Spleen (tissue), 11 donors: ENCODE measurements at regions not wholly inside any gene's neighbourhood (a gene's known extent, or its start where the extent isn't known, plus 50 kb on each side); places are given as distances from the start of the nearest gene placed in this dataset.

ENCODE experiments used
- DNase-seq: peaks from one replicate; pipeline ENCODE4 v3.0.0-alpha.2; 2020
- H3K27ac ChIP-seq, 8 donors: fragments of 200-600 bp; sonication (generic) in 7 of 8; 1 replicate in 4 of 8; 2 replicates in 4 of 8; pipeline versions ENCODE4 v1.5.0 to v1.8.0; 2016 to 2021; ENCODE audit warnings: inconsistent platforms in 4 of 8, mild to moderate bottlenecking in 4 of 8, moderate library complexity in 1 of 8
- H3K27me3 ChIP-seq, 7 donors: fragments of 200-600 bp; sonication (generic) in 6 of 7; replicated peaks in 1 of 7; 1 replicate in 4 of 7; 2 replicates in 3 of 7; pipeline versions ENCODE4 v1.5.0 to v1.8.0; 2016 to 2021; ENCODE audit warnings: inconsistent platforms in 3 of 7, mild to moderate bottlenecking in 1 of 7
- H3K36me3 ChIP-seq, 6 donors: fragments of 200-600 bp; sonication (generic) in 5 of 6; 1 replicate in 4 of 6; 2 replicates in 2 of 6; pipeline versions ENCODE4 v1.5.0 to v1.8.0; 2016 to 2021; ENCODE audit warnings: inconsistent platforms in 2 of 6
- H3K4me1 ChIP-seq, 6 donors: fragments of 200-600 bp; sonication (generic) in 5 of 6; 1 replicate in 3 of 6; 2 replicates in 3 of 6; pipeline versions ENCODE4 v1.5.0 to v1.8.0; 2016 to 2021; ENCODE audit warnings: inconsistent platforms in 3 of 6
- H3K4me3 ChIP-seq, 8 donors: fragments of 200-600 bp; sonication (generic) in 7 of 8; 1 replicate in 4 of 8; 2 replicates in 4 of 8; pipeline versions ENCODE4 v1.5.0 to v1.8.0; 2016 to 2021; ENCODE audit warnings: inconsistent platforms in 4 of 8, mild to moderate bottlenecking in 4 of 8, moderate library complexity in 2 of 8
- H3K9me3 ChIP-seq, 8 donors: fragments of 200-600 bp; sonication (generic) in 7 of 8; 1 replicate in 4 of 8; 2 replicates in 4 of 8; pipeline versions ENCODE4 v1.5.0 to v1.8.0; 2016 to 2021; ENCODE audit warnings: inconsistent platforms in 4 of 8
- POLR2A ChIP-seq, 3 donors: fragments of 450-650 bp; IDR thresholded peaks; one replicate each; pipeline ENCODE4 v1.5.1; 2017; ENCODE audit warnings: antibody characterized with exemption in 3 of 3, mild to moderate bottlenecking in 1 of 3
- POLR2AphosphoS5 ChIP-seq, 3 donors: sonication (generic); formaldehyde crosslinking; IDR thresholded peaks; one replicate each; pipeline ENCODE4 v1.5.1; 2017; ENCODE audit warnings: antibody characterized with exemption in 3 of 3
- WGBS, 5 donors: extraction: QIAGEN DNeasy Blood & Tissue Kit in 3 of 5; methylation state at CpG; one replicate each; pipeline versions ENCODE4 v1.1.5 to v1.1.7; 2013 to 2018; 5-methylcytosine and 5-hydroxymethylcytosine counted together
- intact Hi-C: fragments of 100-400 bp; cut with DNase I; formaldehyde crosslinking; loops from one replicate; pipeline ENCODE4 v1.15.0; 2023; ENCODE audit warnings: low total_unique reads
- TF ChIP-seq, protein P1 (sequence below), 11 experiments: fragments of 200-600 bp in 7 of 11; fragments of 450-650 bp in 4 of 11; sonication (generic) in 4 of 11; IDR thresholded peaks in 8 of 11; conservative IDR thresholded peaks in 3 of 11; 1 replicate in 7 of 11; 2 replicates in 4 of 11; pipeline versions ENCODE4 v1.4.0 to v1.8.0; 2016 to 2021; ENCODE audit warnings: antibody characterized with exemption in 11 of 11, inconsistent platforms in 4 of 11, mild to moderate bottlenecking in 1 of 11
- donor health status: healthy with polysubstance abuse.
- donor health status: DM: no; HTN: no; CAD: no; lungs with moderate emphysema.
- donor health status: DM: no; HTN: no; CAD: no.
- donor health status: Bipolar disorder and iron deficiency.
- donor health status: healthy.
- donor health status: DM: no; HTN: no; CAD: no.
- donor health status: DM: yes; HTN: yes; CAD: no.

DNA sequence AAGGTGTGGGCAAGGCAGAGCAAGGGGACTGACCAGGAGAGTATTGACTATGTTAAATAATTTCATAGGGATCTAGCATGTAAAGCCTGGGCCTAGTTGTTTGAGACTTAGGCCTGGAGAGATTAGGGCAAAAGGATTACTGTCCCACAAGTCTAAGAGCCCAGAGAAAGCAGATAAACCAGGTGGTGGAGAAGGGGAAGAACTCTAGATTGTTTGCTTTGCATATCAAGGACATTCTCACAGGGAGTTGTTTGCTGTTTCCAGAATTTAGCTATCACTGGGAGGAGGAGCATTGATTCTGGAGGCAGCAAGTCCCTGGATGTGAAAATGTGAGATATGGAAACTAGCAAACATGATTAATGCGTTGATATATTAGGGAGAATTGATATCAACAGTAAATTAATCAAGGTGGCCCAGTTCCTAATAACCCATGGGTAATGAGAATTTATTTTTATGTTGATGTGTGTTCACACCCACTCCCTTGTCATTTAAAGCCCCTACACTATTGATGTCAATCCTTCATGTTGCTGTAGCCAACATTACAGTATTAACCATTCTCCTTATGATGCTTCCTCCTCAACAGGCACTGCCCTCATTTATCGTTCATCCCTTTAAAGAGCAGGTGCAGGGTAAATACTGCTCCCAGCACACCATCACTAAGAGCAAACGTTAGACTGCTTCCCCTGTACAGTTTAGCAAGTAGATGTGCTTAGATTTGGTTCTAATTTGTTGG, 1666.7 kb upstream of the FLRT2 start:
- H3K27ac ChIP-seq: no peak overlapping the region
- WGBS, 5 donors: 64 to 75% (median 68%) methylated on average over 3 of the region's 3 CpGs

DNA sequence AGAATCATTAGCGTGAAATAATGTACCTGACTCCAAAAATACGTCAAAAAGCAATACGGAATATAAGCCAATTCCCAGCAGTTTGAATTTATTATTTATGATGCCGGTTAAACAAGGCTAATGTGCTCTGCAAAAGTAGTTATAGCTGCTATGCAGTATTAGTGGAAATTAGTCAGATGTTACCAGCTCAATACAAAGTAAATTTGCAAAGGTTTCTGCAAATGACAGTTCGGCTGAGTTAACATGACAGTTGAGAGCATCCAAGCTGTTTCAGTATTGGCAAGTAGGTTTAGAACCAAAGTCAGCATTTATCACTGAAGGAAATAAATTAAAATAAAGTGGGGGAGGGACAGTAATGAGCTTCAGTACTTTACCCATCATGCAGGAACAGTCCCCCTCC, 1665.8 kb upstream of the FLRT2 start:
- Histone ChIP-seq H3K9me3 (peaks cover 0 to 13% (median 0%) of the 10 kb centered on the region in 8 donors), H3K27ac (no peak overlapping the region), H3K27me3 (no peaks in the 10 kb centered on the region), H3K4me1 (no peaks in the 10 kb centered on the region), H3K36me3 (no peaks in the 10 kb centered on the region), H3K4me3 (no peak overlapping the region)
- 73 to 97% (median 90%) methylated on average over 5 of the region's 5 CpGs for WGBS, 5 donors
- intact Hi-C loops: no loop called here
- no peak for TF ChIP-seq POLR2A (IDR thresholded peaks at IDR 0.05)
- TF ChIP-seq POLR2AphosphoS5 (IDR thresholded peaks at IDR 0.05): no peak
- DNase-seq: no peak

More for the DNA sequence above, 1666.7 kb upstream of the FLRT2 start:
- TF ChIP-seq POLR2A (IDR thresholded peaks at IDR 0.05): no peak
- H3K9me3 ChIP-seq: peaks cover 0 to 10% (median 0%) of the 10 kb centered on the region in 8 donors
- intact Hi-C loops: no loop called here
- no peaks in the 10 kb centered on the region for H3K27me3 ChIP-seq
- no peak for DNase-seq
- H3K36me3 ChIP-seq: no peaks in the 10 kb centered on the region
- no peaks in the 10 kb centered on the region for H3K4me1 ChIP-seq
- H3K4me3 ChIP-seq: no peak overlapping the region

DNA sequence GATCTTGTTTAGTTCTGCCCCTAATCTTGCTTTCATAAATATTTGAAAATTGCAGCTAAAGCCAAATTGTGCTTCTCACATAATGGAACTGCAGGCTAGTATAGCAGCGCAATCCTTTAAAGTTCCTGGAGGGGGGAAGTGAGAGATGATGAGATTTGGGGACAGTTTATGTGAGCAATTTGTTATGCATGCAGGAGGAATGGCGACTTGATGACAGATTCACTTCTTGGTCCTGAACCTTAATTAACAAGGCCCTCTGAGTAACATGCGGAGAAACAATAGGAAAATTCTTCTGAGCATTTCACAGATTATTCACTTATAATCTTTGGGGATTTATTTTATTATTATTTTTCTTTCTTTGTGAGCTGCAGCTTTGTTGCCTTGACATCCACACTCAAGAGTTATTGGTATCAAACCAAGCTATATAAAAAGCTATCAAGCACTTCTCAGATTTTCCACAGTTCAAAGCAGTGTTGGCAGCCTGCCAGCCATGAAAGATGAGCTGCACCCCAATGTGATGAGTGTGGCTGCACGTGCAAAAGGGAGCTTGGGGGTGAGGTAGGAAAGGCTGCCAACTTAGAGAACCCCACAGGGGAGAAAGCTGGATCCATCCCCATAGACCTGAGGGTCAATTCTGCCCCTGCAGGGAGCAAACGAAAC, 1662.2 kb upstream of the FLRT2 start:
- 64 to 81% (median 76%) methylated on average over 5 of the region's 5 CpGs for WGBS, 5 donors
- TF ChIP-seq POLR2AphosphoS5 (IDR thresholded peaks at IDR 0.05) (no peak), POLR2A (IDR thresholded peaks at IDR 0.05) (no peak)
- TF ChIP-seq, protein P1, sequence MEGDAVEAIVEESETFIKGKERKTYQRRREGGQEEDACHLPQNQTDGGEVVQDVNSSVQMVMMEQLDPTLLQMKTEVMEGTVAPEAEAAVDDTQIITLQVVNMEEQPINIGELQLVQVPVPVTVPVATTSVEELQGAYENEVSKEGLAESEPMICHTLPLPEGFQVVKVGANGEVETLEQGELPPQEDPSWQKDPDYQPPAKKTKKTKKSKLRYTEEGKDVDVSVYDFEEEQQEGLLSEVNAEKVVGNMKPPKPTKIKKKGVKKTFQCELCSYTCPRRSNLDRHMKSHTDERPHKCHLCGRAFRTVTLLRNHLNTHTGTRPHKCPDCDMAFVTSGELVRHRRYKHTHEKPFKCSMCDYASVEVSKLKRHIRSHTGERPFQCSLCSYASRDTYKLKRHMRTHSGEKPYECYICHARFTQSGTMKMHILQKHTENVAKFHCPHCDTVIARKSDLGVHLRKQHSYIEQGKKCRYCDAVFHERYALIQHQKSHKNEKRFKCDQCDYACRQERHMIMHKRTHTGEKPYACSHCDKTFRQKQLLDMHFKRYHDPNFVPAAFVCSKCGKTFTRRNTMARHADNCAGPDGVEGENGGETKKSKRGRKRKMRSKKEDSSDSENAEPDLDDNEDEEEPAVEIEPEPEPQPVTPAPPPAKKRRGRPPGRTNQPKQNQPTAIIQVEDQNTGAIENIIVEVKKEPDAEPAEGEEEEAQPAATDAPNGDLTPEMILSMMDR (IDR thresholded peaks at IDR 0.05 in 8 of 11, conservative IDR thresholded peaks at IDR 0.05 in 3 of 11): no peak
- no peaks in the 10 kb centered on the region for H3K27me3 ChIP-seq
- H3K27ac ChIP-seq: no peak overlapping the region
- no peak for DNase-seq
- H3K4me3 ChIP-seq: no peak overlapping the region
- no peaks in the 10 kb centered on the region for H3K4me1 ChIP-seq
- intact Hi-C loops: no loop called here
- peaks cover 0 to 11% (median 2%) of the 10 kb centered on the region in 8 donors for H3K9me3 ChIP-seq
- H3K36me3 ChIP-seq: no peaks in the 10 kb centered on the region

DNA sequence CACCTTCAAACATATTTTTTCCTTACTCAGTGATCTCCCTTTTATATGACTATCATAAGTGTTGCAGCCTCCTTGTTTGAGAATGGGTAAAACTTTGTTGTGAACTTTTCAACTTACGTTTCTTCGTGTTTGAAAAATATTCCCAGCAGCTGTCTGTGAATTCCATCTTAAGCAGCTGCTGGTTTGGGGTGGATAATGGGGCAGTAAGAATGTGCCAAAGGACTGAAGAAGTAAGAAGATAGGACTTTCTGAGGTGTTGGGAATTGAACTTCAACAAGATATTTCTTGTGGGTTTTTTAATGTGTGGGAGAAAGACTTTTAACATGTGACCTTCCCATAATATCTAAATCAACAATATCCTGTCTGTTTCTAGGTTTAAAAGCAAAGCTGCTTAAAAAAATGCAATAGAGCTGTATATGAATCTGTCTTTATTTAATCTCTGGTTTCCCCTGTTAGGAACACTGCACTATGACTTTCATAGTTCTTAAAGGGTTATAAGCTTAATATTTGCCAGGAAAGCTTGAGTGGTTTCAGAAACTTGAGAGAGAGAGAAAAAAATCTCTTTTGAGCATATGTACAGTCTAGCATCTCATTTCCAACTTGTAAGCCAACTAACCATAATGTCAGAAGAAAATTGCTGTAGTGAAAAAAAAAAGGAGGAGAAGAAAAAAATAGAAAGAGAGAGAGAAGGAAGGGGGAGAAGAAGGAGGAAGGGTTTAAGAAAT, 1659.2 kb upstream of the FLRT2 start:
- Histone ChIP-seq H3K27ac (no peak overlapping the region), H3K27me3 (no peaks in the 10 kb centered on the region), H3K4me3 (no peak overlapping the region), H3K4me1 (no peaks in the 10 kb centered on the region), H3K9me3 (peaks cover 0 to 15% (median 3%) of the 10 kb centered on the region in 8 donors), H3K36me3 (no peaks in the 10 kb centered on the region)
- intact Hi-C loops: no loop called here
- DNase-seq: no peak
- TF ChIP-seq POLR2A (IDR thresholded peaks at IDR 0.05) (no peak), POLR2AphosphoS5 (IDR thresholded peaks at IDR 0.05) (no peak)
- TF ChIP-seq, protein P1 (IDR thresholded peaks at IDR 0.05 in 8 of 11, conservative IDR thresholded peaks at IDR 0.05 in 3 of 11): no peak
- 82 to 85% (median 84%) methylated on average over 2 of the region's 2 CpGs for WGBS, 5 donors

DNA sequence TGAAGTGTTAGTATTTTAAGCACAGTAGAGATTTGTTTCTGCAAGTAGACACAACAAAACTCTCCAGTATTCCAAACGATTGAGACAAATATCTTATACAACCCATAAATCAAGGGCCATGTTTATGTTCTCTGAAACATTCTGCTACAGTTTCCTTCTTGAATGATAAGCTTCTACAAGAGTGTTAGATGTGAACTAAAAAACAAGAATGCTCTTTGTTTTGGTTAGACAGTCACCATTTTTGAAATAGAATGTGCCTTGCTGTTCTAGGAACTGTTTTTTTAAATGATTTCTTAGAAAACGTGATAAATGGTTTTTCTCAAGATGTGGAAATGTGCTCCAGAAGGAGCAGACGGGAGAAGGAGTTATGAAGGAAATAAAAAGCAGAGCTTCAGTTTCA, 1656.3 kb upstream of the FLRT2 start:
- Histone ChIP-seq H3K4me3 (no peak overlapping the region), H3K27me3 (no peaks in the 10 kb centered on the region), H3K4me1 (no peaks in the 10 kb centered on the region), H3K9me3 (peaks cover 0 to 13% (median 3%) of the 10 kb centered on the region in 8 donors), H3K36me3 (no peaks in the 10 kb centered on the region), H3K27ac (no peak overlapping the region)
- TF ChIP-seq POLR2AphosphoS5 (IDR thresholded peaks at IDR 0.05) (no peak), POLR2A (IDR thresholded peaks at IDR 0.05) (no peak)
- TF ChIP-seq, protein P1 (IDR thresholded peaks at IDR 0.05 in 8 of 11, conservative IDR thresholded peaks at IDR 0.05 in 3 of 11): no peak
- intact Hi-C loops: no loop called here
- no peak for DNase-seq
- WGBS, 5 donors: 26 to 45% (median 36%) methylated on average over 3 of the region's 3 CpGs
